Ureter (tissue), 1 donor: ENCODE measurements at regions not wholly inside any gene's neighbourhood (a gene's known extent, or its start where the extent isn't known, plus 50 kb on each side); places are given as distances from the start of the nearest gene placed in this dataset.

Experiments used
- DNase-seq: peaks from one replicate; pipeline ENCODE4 v3.0.0-alpha.2; 2020; ENCODE audit warnings: low spot score
- donor health status: DM: yes; HTN: yes; CAD: no.

DNA sequence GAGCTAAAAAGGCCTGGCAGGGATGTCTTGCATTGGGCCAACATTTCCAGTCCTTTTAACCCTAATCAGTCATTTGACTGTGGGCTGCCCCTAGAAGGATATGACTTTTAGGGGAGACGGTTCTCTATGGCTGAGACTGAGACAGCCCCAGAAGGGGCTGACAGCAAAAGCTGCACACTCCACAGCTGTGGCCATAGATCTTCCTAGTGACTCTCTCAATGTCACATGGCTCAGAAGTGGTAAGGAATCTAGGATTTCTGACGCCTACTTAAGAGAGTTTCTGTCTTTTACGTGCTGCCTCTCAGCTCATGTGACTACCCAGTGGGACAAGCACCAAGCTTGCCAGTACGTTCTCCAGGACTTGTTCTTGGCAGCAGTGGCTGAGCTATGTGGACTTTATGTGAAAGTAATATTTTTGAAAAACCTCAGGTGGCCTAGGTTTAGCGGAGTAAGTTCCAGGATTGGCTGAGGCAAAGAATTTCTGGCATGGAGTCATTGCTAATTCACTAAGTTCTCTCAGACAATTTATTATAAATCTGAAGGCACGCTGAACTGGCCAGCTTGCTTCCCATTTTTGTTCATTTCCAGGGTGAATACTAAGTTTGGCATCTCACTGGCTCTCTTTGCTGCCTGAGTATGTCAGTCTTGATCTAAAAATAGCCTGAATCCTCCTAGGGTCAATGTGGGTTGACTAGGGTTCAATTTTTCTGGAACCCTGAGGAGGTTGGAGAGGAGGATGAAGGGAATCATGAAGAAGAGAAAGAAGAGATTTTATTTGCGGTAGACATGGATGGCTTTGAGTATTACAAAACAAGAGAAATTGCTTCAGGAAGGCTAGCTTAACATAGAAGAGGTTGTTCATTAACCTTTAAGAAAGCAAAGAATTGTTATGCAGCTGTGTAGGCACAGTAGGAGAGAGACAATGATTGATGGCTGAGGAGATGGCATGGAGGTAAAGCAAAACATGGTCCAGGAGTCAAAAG is 271.8 kb downstream of the AEBP2 start:
- no peak for DNase-seq

DNA sequence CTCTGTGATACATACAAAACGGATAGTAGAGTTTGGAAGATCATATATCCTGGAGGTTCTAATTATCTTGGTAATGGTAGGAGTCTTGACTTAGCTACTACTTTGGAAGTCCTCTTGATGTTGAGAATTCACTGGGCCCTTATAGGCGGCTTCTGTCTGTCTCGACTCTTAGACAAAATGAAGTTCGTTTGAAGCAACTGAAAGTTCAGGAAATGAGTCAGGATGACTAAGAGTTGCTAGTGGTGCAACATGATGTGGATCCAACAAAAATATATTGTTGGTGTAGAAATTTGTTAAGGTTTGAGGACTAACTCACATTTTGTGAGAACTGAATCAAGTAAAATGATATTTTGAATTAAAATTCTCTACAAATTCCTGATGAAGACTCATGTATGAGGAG is 272.7 kb downstream of the AEBP2 start:
- DNase-seq, result no peak

DNA sequence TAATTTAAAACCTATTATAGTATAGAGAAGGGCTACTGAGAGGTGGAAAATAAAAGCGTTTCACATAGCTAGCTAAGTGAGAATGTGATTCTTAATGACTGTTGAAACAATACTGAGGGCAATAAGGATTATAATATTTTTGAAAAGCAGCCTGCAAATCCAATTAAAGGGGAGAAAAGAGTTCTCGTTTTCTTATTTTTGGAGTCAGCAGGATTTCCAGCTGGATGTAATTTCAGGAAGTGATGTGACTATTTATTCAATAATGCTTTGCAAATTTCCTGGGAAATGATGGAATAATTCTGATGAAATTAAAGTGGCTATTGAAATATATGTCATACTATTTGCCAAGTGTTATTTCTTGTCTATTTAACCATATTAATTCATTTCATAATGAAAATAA is 279.1 kb downstream of the AEBP2 start:
- DNase-seq, result no peak

DNA sequence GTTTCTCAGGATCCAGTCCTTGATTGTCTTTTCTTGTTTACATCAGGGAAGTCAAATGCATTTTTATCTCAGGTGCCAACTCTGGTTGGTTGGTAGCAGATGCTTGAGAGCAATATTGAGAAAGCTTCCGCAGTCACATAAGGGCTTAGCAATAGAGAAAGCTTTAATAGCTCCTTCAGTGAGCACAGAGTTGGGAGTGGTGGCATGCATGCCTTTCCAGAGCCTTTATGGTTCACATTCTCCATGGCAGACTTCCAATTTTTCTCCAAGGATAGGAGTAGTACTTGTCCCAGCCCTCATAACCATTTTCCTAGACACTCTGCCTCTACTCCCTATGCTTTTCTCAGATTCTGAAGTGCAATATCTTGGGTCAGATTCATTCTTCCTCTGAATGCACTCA is 280.4 kb downstream of the AEBP2 start:
- no peak for DNase-seq

DNA sequence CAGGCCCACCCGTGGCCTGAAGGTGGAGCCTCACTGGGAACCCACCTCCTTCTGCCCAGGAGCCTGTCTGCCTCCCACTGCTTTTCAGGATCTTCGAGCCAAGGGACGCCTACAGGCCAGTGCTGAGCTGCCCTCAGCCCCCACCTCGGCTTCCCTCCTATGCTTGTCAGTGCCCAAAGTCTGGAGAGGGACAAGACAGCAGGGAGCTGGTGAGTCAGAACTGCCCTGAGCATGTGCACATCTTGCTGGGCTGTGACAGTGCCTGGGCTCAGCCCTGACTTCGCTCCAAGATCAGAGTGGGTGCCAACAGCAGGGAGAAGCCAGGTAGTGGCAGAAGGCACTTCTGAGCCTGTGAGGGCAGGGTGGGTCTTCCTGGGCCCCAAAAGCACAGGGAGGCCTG is 286.8 kb downstream of the AEBP2 start:
- no peak for DNase-seq

DNA sequence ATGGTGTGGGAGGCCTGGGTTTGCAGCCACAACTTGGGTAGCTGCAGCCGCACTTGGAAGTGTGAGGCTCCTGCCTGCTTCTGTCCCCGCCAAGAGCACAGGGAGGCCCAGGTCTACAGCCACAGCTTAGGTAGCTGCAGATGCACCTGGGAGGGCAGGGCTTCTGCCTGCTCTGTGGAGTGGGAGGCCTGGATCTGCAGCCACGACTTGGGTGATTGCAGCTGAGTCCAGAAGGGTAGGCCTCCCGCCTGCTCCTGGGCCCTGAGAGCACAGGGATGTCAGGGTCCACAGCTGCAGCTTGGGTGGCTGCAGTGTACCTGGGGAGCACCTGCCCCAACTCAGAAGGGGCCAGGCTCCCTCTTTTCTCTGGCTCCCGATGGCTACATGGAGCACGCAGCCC is 287.3 kb downstream of the AEBP2 start:
- DNase-seq, result no peak

DNA sequence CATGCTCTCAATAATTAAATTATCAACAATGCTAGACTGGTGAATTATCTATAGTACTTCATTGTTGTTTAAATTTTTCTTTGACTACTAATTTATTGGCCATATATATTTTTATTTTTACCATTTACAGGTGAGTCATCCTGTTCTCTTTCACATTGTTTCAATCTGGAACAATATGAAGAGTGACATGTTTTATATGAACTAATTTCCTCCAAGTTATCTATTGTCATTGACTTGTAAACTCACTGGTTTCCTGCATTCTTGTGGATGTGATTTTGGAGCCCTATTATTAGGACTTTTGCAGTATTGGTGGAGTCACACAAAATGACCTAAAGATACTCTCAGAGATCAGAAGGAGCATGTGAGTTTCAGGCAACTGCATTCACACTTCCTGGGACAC is 297.7 kb downstream of the AEBP2 start:
- DNase-seq, result no peak

DNA sequence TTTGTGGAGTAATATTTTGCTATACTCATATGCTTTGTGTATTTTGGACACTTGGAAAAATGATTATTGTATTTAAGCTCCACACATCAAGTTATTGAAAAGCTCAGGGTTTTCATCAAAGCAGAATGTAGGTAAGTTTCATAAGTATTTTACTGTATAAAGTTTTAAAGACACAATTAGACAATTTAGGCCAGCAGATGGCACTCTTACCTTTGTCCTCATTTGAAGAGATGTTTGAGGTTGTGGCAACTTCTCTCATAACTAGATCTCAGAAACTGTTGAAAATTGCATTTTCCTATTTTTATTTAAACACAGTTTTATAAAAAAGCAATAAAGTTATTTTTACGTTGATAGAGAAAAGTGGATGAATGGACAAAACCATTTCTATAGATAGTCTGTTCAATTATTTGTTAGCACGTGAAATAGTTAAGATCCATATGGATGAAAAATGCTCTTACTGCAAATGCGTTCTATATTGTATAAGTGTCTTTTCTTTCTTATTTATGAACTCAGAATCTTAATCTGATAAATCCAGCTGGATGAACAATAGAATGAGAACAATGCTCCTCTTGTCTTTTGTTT is 300.0 kb downstream of the AEBP2 start:
- no peak for DNase-seq

DNA sequence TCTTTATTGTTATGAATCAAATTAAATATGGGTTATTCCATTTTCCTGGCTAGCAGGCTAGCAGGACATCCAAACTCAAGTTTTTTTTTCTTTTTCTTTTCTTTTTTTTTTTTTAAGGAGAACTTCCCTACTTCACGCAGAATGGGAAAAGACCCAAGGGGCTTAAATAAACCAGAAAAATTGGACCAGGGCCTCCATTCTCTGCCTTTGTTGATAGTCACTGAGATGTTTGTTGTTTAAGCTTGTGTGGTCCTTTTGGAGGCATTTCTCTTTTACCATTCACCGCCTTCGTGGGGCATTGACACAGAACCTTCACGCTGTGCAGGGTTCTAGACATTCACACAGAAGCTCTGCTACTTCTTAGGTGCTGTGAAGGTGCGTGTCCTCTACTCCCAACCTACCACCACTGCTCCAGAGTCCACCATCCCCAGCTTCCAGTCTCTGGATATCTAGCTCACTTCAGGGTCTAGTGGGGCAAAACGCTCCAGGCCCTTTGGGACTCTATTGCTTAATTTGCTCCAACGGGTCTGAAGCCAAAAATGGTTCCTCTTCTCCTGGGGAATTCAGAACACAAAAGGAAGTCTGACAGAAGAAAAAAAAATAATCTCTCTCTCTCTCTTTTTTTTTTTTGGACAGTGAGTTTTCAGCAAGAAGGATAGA is 301.3 kb downstream of the AEBP2 start:
- DNase-seq, result no peak

DNA sequence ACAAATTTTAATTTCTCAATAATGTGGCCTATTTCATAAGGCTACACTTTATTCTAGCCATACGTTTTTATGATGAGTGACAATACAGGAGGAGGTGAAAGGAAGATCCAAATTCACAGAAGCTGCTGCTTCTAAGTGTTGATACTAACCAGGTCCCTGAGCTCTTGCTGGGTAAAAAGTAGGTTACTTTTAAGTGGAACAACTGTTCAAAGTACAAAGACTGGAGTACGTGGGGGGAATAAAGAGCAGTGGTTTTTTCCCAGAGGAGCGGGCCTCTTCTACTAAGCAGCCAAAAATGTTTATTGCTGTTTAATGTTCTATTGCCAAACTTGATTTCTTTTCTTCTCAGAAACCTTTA is 301.8 kb downstream of the AEBP2 start:
- DNase-seq, result no peak

DNA sequence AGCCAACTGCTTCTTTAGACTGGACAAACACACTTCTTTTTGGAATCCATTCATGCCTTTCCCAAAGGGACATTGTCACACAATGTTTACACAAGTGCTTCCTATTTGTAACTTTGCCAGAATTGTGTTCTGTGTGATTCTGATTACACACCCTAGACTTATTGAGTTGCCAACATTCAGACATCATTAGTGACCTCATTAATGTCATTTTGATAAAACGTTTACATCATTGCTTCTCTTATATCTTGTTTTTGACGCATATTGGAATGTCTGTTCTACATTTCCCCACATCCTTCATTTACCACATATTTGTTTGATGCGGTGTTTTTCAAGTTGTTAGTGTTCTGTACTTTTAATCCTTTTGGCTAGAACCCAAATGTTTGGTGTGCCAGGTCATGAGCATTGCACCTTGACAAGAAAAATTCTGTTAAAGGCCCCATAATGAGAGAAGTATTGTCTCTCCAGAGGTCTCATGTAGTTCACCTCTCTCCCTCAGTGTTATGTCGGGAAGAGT is 305.5 kb downstream of the AEBP2 start:
- no peak for DNase-seq

DNA sequence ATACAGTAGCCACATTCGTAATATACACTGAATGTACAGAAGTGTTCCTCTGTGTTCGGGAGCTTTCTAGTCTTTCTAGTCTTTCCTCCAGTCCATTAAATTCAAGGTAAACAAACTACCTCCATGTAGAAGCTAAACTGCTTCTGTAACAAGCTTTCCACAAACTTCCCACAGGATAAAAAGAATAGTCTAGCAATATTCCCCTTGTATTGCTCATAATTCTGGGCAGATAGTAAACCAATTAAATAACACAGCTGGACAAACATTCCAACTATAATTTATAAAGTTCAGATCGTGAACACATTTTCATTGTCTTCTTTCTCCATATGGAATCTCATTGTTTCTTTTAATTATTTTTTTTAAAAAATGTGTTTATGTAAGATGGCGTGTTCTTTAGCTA is 307.2 kb downstream of the AEBP2 start:
- no peak for DNase-seq

DNA sequence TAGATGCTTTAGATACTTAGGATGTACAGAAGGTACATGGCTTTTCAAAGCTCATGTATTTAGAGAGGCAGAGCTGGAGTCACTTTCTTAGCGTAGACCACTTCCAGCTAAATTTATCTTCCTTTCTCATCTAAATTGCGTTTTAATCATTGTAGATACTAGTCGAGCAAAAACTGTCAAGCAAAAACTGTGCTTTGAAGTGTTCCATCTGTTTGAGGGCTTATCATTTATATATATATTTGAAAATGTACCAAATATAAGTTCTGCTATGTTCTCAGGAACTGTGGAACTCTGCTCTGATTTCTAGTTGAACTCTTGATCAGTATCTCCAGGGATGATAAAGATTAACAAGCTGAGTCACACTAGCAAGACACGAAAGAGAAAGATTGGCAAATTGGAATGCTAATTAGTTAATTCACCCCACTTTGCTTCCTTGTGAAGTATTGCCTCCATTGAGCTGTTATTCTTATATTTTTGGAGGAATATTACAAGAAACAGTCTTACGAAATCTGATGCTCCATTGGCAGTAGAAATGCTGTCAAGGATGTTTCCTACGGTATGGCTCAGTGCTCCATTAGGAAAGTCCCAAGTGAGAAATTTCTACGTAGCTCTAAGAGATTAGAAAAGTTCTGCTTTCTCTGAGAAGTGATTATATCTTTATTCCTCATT is 310.7 kb downstream of the AEBP2 start:
- no peak for DNase-seq

DNA sequence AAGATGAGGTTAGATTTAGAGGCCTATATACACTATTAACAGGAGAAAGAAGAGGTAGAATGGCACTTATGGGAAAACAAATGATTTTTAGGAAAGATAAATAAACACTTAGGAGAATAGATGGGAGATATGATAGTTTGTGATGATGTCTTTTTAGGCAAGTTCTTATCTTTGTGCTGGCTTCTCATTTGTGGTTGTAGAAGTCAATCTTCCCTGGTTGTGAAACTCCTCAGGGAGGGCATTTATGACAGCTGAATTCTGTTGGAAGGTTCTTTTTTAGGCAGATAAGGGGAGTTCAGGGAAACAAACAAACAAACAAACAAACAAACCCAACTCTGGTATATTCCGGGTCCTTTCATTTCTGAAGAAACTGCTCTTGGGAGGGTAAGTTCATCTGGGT is 311.8 kb downstream of the AEBP2 start:
- no peak for DNase-seq

DNA sequence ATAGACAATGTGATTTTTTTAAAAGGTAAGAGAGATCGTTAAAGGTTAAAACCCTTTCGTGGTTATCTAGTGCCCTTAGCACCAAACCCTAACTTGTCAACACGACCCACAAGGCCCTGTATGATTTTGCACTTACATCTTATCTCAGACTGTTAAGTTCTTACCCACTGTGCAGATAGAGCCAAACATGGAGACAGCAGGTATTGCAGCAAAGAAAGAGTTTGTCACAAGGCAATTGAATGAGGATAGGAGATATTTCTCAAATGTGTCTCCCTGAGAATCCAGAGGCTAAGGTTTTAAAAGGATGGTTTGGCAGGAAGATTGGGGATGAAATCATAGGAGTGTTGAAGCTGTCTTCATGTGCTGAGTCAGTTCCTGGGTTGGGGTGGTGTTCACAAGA is 313.4 kb downstream of the AEBP2 start:
- DNase-seq, result no peak

DNA sequence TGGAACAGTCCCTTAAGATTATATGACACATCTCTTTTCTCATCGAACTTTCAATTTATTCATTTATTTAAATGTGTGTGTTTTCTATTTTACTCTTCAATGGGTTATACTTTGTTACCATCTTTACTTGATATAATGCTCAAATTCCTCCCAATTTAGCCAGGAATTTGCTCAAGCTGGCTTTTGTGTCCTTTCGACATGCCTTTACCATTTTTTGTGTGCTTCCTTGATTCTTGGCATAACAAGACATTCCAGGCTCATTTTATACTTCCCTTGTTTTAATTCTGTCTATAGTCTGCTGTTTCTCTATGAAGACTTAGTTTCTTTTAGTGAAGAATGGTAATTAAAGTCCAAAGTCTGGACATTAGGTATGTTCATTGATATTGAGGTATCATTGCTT is 315.8 kb downstream of the AEBP2 start:
- DNase-seq, result no peak

DNA sequence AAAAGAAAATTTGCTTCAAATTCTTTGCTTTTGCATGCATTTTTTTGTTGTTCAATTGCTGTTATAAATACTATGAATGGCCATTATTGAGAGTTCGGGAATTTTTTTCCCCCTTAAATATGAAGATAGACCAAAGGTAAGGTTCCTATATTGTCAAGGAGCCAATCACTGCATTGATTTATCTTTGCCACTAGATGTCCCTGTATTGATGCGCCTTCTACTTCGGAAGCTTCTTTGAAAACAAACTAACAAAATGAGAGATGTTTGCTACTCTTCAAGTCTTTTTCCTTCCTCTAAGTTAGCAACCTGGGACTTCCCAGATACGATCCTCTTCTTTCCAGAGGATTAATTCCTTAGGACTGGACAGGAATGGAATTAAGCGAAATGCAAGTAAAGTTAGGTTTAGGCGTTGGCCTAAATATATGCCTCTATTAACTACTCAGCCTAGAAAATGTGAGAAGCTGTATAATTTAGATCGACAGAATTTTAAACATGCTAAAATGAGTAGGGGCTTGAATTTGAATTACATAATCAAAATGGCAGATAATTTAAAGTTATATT is 318.1 kb downstream of the AEBP2 start:
- DNase-seq, result no peak

DNA sequence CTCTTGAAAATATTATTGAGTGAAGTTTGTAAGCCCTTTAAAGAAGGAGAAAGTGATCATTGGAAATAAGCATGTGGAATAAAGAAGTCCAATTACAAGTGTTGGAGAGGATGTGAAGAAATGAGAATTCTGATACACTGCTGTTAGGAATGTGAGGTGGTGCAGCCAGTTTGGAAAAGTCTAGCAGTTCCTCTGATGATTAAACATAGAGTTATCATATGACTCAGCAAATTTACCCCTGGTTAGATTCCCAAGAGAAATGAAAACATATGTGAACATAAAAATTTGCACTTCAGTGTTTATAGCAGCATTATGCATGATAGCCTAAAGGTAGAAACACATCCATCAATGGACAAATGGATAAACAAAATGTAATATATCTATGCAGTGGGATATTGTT is 319.9 kb downstream of the AEBP2 start:
- no peak for DNase-seq

DNA sequence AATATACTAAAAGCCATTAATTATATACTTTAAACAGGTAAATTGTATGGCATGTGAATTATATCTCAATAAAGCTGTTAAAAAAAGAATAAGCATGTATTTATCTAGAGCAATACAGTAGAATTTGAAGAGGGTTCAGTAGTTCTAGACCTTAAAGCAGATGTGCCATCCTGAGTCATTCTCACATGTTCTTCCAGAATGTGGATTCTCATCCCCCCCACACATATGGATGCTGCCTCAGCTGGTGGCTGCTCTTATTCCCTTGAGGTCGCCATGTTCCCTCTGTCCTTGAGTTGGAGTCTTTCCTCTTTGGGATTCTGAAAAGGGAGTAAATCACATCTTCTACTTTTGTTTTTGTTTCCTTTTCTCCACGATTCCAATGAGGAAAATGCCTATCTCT is 321.3 kb downstream of the AEBP2 start:
- no peak for DNase-seq

DNA sequence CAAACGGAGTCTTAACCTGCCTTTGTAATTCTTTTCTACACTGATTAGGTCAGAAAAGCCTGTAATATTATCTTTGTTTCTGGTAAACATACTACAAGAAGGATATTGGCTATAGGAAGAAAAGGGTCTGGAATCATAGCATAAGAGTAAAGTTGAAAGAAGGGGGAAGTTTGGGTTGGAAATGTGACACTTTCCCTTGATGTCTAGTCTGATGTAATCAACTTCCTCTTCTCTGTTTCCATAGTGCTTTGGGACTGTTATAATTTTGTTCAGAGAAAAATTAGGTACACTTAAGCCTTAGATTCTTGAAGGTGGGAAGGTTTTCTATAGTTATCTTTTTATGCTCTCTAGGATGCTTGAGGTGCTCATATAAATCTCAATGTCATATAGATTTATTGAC is 322.2 kb downstream of the AEBP2 start:
- DNase-seq, result no peak

DNA sequence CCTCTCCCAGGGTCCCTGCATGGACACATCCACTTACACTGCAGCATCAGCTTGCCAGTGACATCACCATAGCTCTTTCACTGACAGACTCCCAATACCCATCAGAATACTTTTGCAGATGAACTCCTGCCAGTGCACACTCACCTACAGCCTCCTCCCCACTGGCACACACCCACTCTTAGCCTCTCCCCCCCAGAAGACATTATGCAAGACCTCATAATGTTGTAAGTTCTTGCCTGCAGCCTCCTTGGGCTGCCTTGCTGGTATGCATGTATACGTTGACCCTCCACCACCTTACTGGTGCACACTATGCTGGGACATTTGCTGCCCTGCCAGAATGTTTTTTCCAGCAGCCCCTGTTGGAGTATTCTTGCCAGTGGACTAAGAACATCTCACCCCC is 324.2 kb downstream of the AEBP2 start:
- DNase-seq, result no peak

DNA sequence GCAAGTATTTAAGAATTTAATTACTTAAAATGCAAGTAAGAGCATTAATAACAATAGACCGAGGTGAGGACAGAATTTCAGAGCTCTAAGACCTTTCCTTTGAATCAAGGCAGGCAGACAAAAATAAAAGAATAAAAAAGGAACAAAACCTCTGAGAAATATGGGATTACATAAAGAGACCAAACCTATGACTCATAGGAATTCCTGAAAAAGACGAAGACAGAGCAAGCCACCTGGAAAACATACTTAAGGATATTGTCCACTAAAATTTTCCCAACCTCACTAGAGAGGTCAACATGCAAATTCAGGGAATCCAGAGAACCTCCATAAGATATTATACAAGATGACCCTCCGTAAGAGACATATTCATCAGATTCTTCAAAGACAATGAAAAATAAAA is 325.1 kb downstream of the AEBP2 start:
- DNase-seq, result no peak
